ENCODE measurements at regions not wholly inside any gene's neighbourhood (a gene's known extent, or its start where the extent isn't known, plus 50 kb on each side); places are given as distances from the start of the nearest gene placed in this dataset.

GRCh38 chr12:111069886-111070285, 149.5 kb upstream of the MYL2 start:
- DNase-seq = no peak

- peak; percentile 27 for DNase-seq
These were observed 147.9 kb upstream of the MYL2 start for GRCh38 chr12:111068290-111068689.

GRCh38 chr12:111067498-111067897, 147.1 kb upstream of the MYL2 start:
- DNase-seq = no peak

GRCh38 chr12:111066744-111067437, 146.5 kb upstream of the MYL2 start:
- no peak for DNase-seq

- no peak for DNase-seq
These were observed 144.6 kb upstream of the MYL2 start for GRCh38 chr12:111064982-111065381.

- no peak for DNase-seq
These were observed 143.8 kb upstream of the MYL2 start for GRCh38 chr12:111064154-111064553.

- no peak for DNase-seq
These were observed 143.1 kb upstream of the MYL2 start for GRCh38 chr12:111063295-111064026.

GRCh38 chr12:111057701-111058425, 137.5 kb upstream of the MYL2 start:
- no peak for DNase-seq

- peak; percentile 74 for DNase-seq
These were observed 136.5 kb upstream of the MYL2 start for GRCh38 chr12:111056618-111057521.

- DNase-seq = no peak
These were observed 135.0 kb upstream of the MYL2 start for GRCh38 chr12:111055181-111055880.

- no peak for DNase-seq
These were observed 128.6 kb upstream of the MYL2 start for GRCh38 chr12:111048991-111049390.

- no peak for DNase-seq
These were observed 126.5 kb upstream of the MYL2 start for GRCh38 chr12:111046896-111047295.

- DNase-seq = no peak
These were observed 125.6 kb upstream of the MYL2 start for GRCh38 chr12:111045941-111046340.

- no peak for DNase-seq
These were observed 120.7 kb upstream of the MYL2 start for GRCh38 chr12:111041091-111041490.

- DNase-seq = no peak
These were observed 120.3 kb upstream of the MYL2 start for GRCh38 chr12:111040690-111041089.

GRCh38 chr12:111038941-111039340, 118.6 kb upstream of the MYL2 start:
- DNase-seq = no peak

GRCh38 chr12:111038077-111038476, 117.7 kb upstream of the MYL2 start:
- no peak for DNase-seq

GRCh38 chr12:111037047-111037446, 116.7 kb upstream of the MYL2 start:
- DNase-seq = no peak

GRCh38 chr12:111035578-111036301, 115.4 kb upstream of the MYL2 start:
- DNase-seq = peak; percentile 5

- peak; percentile 36 for DNase-seq
These were observed 114.7 kb upstream of the MYL2 start for GRCh38 chr12:111034886-111035577.

Data from stimulated activated CD4-positive, alpha-beta T cell treated with anti-CD3 and anti-CD28 coated beads, Interleukin-15, amount 100 ng/mL, for 24 hours (primary cell).